K562 (cell line): ENCODE measurements at regions not wholly inside any gene's neighbourhood (a gene's known extent, or its start where the extent isn't known, plus 50 kb on each side); places are given as distances from the start of the nearest gene placed in this dataset.

Experiments
- ATAC-seq: fragments of 200-7000 bp; cut with Tn5 transposase; 3 replicates; pipeline ENCODE4 v1.9.1; 2020; ENCODE audit warnings: moderate library complexity
- BruUV-seq: library from RNA; stranded (reverse); fragments of 400-500 nt; replicated peaks from 2 replicates; lab custom pipeline; 2021; lab: Mats Ljungman, UMichigan
- CTCF ChIA-PET: fragments of 300-600 bp; formaldehyde crosslinking; extraction: SDS; loops from one replicate; lab custom pipeline; 2021; ENCODE audit warnings: low intra/inter-chr PET ratio; lab: Yijun Ruan, JAX
- POLR2A ChIA-PET: fragments of 300-600, 350-650 bp; sonication (Branson Sonifier 250); formaldehyde crosslinking; extraction: SDS; loops from one replicate; lab custom pipeline; 2021; ENCODE audit warnings: antibody characterized with exemption, inconsistent platforms; lab: Yijun Ruan, JAX
- DNase-seq, 4 experiments: peaks; one replicate each; pipeline versions ENCODE4 v3.0.0 to v3.0.0-alpha.2; 2011 to 2018; ENCODE audit warnings: low spot score in 3 of 4, mixed read lengths in 3 of 4; ENCODE audit errors: extremely low read depth in 1 of 4
- FAIRE-seq: peaks from 2 replicates; lab custom pipeline; 2011; peaks lifted over from hg19 to GRCh38; lab: Jason Lieb, UNC
- H2AFZ ChIP-seq: 2 replicates; pipeline ENCODE4 v1.6.0; 2011; ENCODE audit warnings: low read depth, low read length, control low read depth, inconsistent platforms
- H3K27ac ChIP-seq: fragments of 200-600 bp; 3 replicates; pipeline ENCODE4 v1.8.0; 2011; ENCODE audit warnings: low read depth, mild to moderate bottlenecking, control low read depth, inconsistent platforms, low read length, moderate library complexity, mixed read lengths; ENCODE audit errors: extremely low read depth
- H3K27me3 ChIP-seq, 2 experiments: fragments of 300-600 bp in 1 of 2; 2 replicates in 1 of 2; 3 replicates in 1 of 2; pipeline versions ENCODE4 v1.6.0 to v1.8.0; 2011; ENCODE audit warnings: inconsistent platforms in 2 of 2, low read length in 2 of 2, mild to moderate bottlenecking in 1 of 2, mixed read lengths in 1 of 2, moderate library complexity in 1 of 2; ENCODE audit not compliant: control insufficient read depth in 2 of 2, insufficient read depth in 2 of 2
- H3K36me3 ChIP-seq: fragments of 300-600 bp; 3 replicates; pipeline ENCODE4 v1.8.0; 2011; ENCODE audit warnings: mild to moderate bottlenecking, low read length, inconsistent platforms; ENCODE audit not compliant: control insufficient read depth, insufficient read depth
- H3K4me1 ChIP-seq, 2 experiments: fragments of 200-600 bp in 1 of 2; replicated peaks in 1 of 2; 2 replicates in 1 of 2; 3 replicates in 1 of 2; pipeline versions ENCODE4 v1.5.1 to v1.8.0; 2011; ENCODE audit warnings: inconsistent platforms in 2 of 2, low read length in 2 of 2, mild to moderate bottlenecking in 1 of 2, mixed read lengths in 1 of 2, moderate library complexity in 1 of 2; ENCODE audit not compliant: control insufficient read depth in 2 of 2, insufficient read depth in 2 of 2
- H3K4me2 ChIP-seq: 2 replicates; pipeline ENCODE4 v1.6.1; 2011; ENCODE audit warnings: low read length, control low read depth, inconsistent platforms, mixed read lengths; ENCODE audit not compliant: insufficient read depth
- H3K4me3 ChIP-seq: fragments of 200-600 bp; sonication (generic), shearing (Covaris generic); 2 replicates; pipeline ENCODE4 v1.5.1; 2016; ENCODE audit warnings: control low read depth, inconsistent platforms
- H3K79me2 ChIP-seq: fragments of 200-600 bp; 3 replicates; pipeline ENCODE4 v1.8.0; 2011; ENCODE audit warnings: low read length, inconsistent platforms; ENCODE audit not compliant: control insufficient read depth, insufficient read depth
- H3K9ac ChIP-seq, 2 experiments: 2 replicates each; pipeline versions ENCODE4 v1.6.0 to v1.6.1; 2011; ENCODE audit warnings: low read depth in 2 of 2, low read length in 2 of 2, control low read depth in 1 of 2, inconsistent platforms in 1 of 2, mild to moderate bottlenecking in 1 of 2, mixed read lengths in 1 of 2; ENCODE audit not compliant: insufficient read depth in 1 of 2
- H3K9me1 ChIP-seq: one replicate; pipeline ENCODE4 v1.6.0; 2011; ENCODE audit warnings: inconsistent platforms, mild to moderate bottlenecking, low read length, moderate library complexity; ENCODE audit not compliant: control insufficient read depth, insufficient read depth
- H3K9me3 ChIP-seq: replicated peaks from 2 replicates; pipeline ENCODE4 v1.5.1; 2011; ENCODE audit warnings: low read depth, low read length, inconsistent platforms; ENCODE audit not compliant: control insufficient read depth, insufficient read depth
- H4K20me1 ChIP-seq: replicated peaks from 2 replicates; pipeline ENCODE4 v1.6.1; 2011; ENCODE audit warnings: low read length, inconsistent platforms, mixed read lengths; ENCODE audit not compliant: control insufficient read depth, insufficient read depth
- BDP1 ChIP-seq: IDR thresholded peaks from 3 replicates; pipeline ENCODE4 v1.6.1; 2011; ENCODE audit not compliant: insufficient read length, insufficient read depth
- HDAC1 ChIP-seq, 2 experiments: fragments of 450-650 bp; IDR thresholded peaks; 2 replicates each; pipeline ENCODE4 v1.6.1; 2016 to 2017; ENCODE audit warnings: inconsistent platforms in 1 of 2, mild to moderate bottlenecking in 1 of 2, moderate library complexity in 1 of 2
- L3MBTL2 ChIP-seq: fragments of 450-650 bp; IDR thresholded peaks from 2 replicates; pipeline ENCODE4 v1.6.1; 2016; ENCODE audit warnings: mild to moderate bottlenecking, moderate library complexity
- PTTG1 ChIP-seq: fragments of 450-650 bp; IDR thresholded peaks from 2 replicates; pipeline ENCODE4 v1.6.1; 2016; ENCODE audit warnings: low read depth, mild to moderate bottlenecking, missing genetic modification characterization, missing compliant biosample characterization
- RFX5 ChIP-seq: IDR thresholded peaks from 2 replicates; pipeline ENCODE4 v1.6.1; 2011; ENCODE audit warnings: low read depth, mild to moderate bottlenecking, improper control_type of control experiment, low read length
- SAFB ChIP-seq: fragments of 200-400 bp; formaldehyde crosslinking; IDR thresholded peaks from 2 replicates; pipeline ENCODE4 v1.6.1; 2017; ENCODE audit warnings: low read depth, low read length, borderline replicate concordance
- SIN3A ChIP-seq, 2 experiments: fragments of 150-350 bp in 1 of 2; IDR thresholded peaks; 2 replicates each; pipeline ENCODE4 v1.6.1; 2011 to 2016; ENCODE audit warnings: borderline replicate concordance in 2 of 2, low read depth in 2 of 2, low read length in 2 of 2, mild to moderate bottlenecking in 2 of 2, moderate library complexity in 2 of 2; ENCODE audit not compliant: control insufficient read depth in 1 of 2
- STAT5B ChIP-seq: fragments of 250-450 bp; sonication (Bioruptor Pico); IDR thresholded peaks from 2 replicates; pipeline ENCODE4 v1.8.0; 2021; ENCODE audit warnings: mild to moderate bottlenecking, inconsistent platforms
- THRAP3 ChIP-seq: fragments of 450-650 bp; IDR thresholded peaks from 2 replicates; pipeline ENCODE4 v1.6.1; 2016; ENCODE audit warnings: mild to moderate bottlenecking, inconsistent platforms, borderline replicate concordance
- ZBTB40 ChIP-seq, 2 experiments: fragments of 450-650 bp in 1 of 2; sonication (generic) in 1 of 2; formaldehyde crosslinking in 1 of 2; IDR thresholded peaks; 2 replicates each; pipeline versions ENCODE4 v1.7.1 to v1.9.0; 2016 to 2022; ENCODE audit warnings: inconsistent platforms in 1 of 2, mild to moderate bottlenecking in 1 of 2, missing genetic modification reagents in 1 of 2
- ZBTB43 ChIP-seq: sonication (generic); formaldehyde crosslinking; IDR thresholded peaks from 2 replicates; pipeline ENCODE4 v1.8.0; 2023; ENCODE audit warnings: mild to moderate bottlenecking, missing genetic modification reagents
- ZKSCAN3 ChIP-seq: fragments of 250-450 bp; sonication (Bioruptor Pico); IDR thresholded peaks from 2 replicates; pipeline ENCODE4 v1.4.0; 2020
- in situ Hi-C: fragments of 300-500 bp; cut with MboI; formaldehyde crosslinking; loops from 4 replicates; pipeline ENCODE4 v1.15.0; 2018; ENCODE audit warnings: inconsistent platforms, mixed read lengths
- intact Hi-C: fragments of 100-400 bp; cut with micrococcal nuclease; formaldehyde crosslinking; loops from 2 replicates; pipeline ENCODE4 v1.14.2; 2022

GRCh38 chr1:177790566-177790965 lies 179.3 kb downstream of the SEC16B start:
- no peaks in the 10 kb centered on the region for H4K20me1 ChIP-seq
- ATAC-seq (no peak), DNase-seq (no peak), FAIRE-seq (no peak)
- no peak overlapping the region for H3K9ac ChIP-seq
- no peaks in the 10 kb centered on the region for H3K4me1 ChIP-seq
- no peaks in the 10 kb centered on the region for H3K36me3 ChIP-seq
- no peaks in the 10 kb centered on the region for H3K27me3 ChIP-seq
- H3K79me2 ChIP-seq: no peaks in the 10 kb centered on the region
- no peak overlapping the region for H3K4me3 ChIP-seq
- H3K27ac ChIP-seq: no peak overlapping the region
- BruUV-seq: no TSS peak
- no peak overlapping the region for H2AFZ ChIP-seq
- in situ Hi-C loops: no loop called here
- H3K9me1 ChIP-seq: no peaks in the 10 kb centered on the region
- intact Hi-C loops: no loop called here
- H3K4me2 ChIP-seq: no peak overlapping the region
- CTCF ChIA-PET: no interaction called here
- POLR2A ChIA-PET: interaction anchor here (0.9 kb wide), 1 partner anchor 11 kb away, joined by 3 read pairs; no protein-coding TSS in a partner anchor
- H3K9me3 ChIP-seq: no peaks in the 10 kb centered on the region; the same call in 1 of the 2 replicates
- TF ChIP-seq SAFB (no peak), PTTG1 (tag) (no peak), BDP1 (no peak), THRAP3 (no peak), RFX5 (no peak), HDAC1 (IDR thresholded peaks at IDR 0.05) (no peak), ZBTB40 (IDR thresholded peaks at IDR 0.05) (no peak), ZBTB40 (CRISPR knock-in tag; IDR thresholded peaks at IDR 0.05) (no peak), L3MBTL2 (no peak), STAT5B (CRISPR knock-in tag) (no peak), ZBTB43 (CRISPR knock-in tag) (no peak), ZKSCAN3 (CRISPR knock-in tag) (no peak), SIN3A (IDR thresholded peaks at IDR 0.05; ENCODE audit: borderline replicate concordance in 2 of 2, control insufficient read depth in 1 of 2, low read depth in 2 of 2, low read length in 2 of 2) (no peak)
